ENCODE measurements at regions not wholly inside any gene's neighbourhood (a gene's known extent, or its start where the extent isn't known, plus 50 kb on each side); places are given as distances from the start of the nearest gene placed in this dataset.

DNA sequence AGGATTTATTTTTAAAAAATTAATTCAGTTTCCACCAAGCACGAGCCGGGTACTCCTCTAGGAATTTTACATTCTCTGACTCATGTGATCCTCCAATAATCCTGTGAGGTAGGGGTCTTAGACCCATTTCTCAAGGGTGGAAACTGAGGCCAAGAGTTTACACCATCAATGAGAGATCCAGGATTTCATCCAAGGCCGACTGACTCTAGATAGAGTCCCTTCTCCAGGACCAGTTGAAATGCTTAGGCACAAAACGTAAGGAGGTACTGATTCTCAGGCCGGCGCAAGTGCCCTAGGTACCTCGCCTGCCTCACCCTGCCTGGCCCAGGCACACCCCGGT, 95.7 kb upstream of the DUSP5 start:
- H3K36me3 ChIP-seq (replicated peaks in 1 of 2; ENCODE audit: insufficient read depth in 1 of 2, low read depth in 2 of 2), result no peaks in the 10 kb centered on the region
- H3K27me3 ChIP-seq, result no peaks in the 10 kb centered on the region
- no peaks in the 10 kb centered on the region for H3K9me3 ChIP-seq
- WGBS, 2 donors, result 93 to 94% methylated on average over 8 of the region's 8 CpGs
- intact Hi-C loops (cut with DNase I), result no loop called here
- TF ChIP-seq POLR2A (IDR thresholded peaks at IDR 0.05), result no peak
- TF ChIP-seq, protein P1, sequence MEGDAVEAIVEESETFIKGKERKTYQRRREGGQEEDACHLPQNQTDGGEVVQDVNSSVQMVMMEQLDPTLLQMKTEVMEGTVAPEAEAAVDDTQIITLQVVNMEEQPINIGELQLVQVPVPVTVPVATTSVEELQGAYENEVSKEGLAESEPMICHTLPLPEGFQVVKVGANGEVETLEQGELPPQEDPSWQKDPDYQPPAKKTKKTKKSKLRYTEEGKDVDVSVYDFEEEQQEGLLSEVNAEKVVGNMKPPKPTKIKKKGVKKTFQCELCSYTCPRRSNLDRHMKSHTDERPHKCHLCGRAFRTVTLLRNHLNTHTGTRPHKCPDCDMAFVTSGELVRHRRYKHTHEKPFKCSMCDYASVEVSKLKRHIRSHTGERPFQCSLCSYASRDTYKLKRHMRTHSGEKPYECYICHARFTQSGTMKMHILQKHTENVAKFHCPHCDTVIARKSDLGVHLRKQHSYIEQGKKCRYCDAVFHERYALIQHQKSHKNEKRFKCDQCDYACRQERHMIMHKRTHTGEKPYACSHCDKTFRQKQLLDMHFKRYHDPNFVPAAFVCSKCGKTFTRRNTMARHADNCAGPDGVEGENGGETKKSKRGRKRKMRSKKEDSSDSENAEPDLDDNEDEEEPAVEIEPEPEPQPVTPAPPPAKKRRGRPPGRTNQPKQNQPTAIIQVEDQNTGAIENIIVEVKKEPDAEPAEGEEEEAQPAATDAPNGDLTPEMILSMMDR (IDR thresholded peaks at IDR 0.05), result no peak
- H3K4me3 ChIP-seq, result no peak overlapping the region
- no peak for ATAC-seq
- no peak overlapping the region for H3K27ac ChIP-seq
- no peak for DNase-seq
- H3K4me1 ChIP-seq, result peaks cover 13% of the 10 kb centered on the region

DNA sequence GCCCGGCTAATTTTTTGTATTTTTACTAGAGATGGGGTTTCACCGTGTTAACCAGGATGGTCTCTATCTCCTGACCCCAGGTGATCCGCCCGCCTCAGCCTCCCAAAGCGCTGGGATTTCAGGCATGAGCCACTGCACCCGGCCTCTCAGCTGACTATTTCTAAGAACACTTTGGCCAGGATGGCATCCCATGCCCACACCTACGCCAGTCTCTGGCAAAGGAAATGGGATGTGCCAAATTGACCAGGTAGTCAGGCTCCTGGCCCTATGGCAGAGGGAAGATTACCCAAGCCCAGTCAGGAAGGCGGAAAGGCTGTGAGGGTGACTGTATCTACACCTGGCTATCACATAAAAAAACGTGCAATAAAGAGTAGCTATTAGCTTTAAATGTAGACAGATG, 94.1 kb upstream of the DUSP5 start:
- DNase-seq (no peak), ATAC-seq (no peak)
- Histone ChIP-seq H3K27ac (no peak overlapping the region), H3K27me3 (no peaks in the 10 kb centered on the region), H3K36me3 (replicated peaks in 1 of 2; ENCODE audit: insufficient read depth in 1 of 2, low read depth in 2 of 2) (no peaks in the 10 kb centered on the region), H3K4me3 (no peak overlapping the region), H3K9me3 (no peaks in the 10 kb centered on the region), H3K4me1 (peaks cover 7% of the 10 kb centered on the region)
- TF ChIP-seq, protein P1 (IDR thresholded peaks at IDR 0.05), result no peak
- no peak for TF ChIP-seq POLR2A (IDR thresholded peaks at IDR 0.05)
- WGBS, 2 donors, result 84 to 92% methylated on average over 9 of the region's 9 CpGs
- intact Hi-C loops (cut with DNase I), result no loop called here

DNA sequence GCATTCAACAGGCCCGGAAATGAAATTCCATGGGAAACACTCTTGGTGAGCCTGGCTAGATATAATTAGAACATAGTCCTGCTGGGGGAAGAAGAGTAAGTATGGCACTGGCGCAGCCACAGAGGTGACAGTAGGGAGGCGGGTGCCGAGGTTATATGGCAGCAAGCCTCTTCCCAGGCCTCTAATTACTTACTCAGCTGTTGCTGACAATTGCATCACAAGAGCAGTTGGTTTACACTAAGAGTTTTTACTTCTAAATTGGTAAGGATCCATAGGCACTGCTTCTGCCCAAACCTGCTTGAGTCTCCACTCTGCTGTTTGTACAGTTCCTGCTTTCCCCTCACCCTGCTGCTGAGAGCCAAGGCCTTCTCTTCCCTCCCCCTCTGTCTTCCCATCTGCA, 93.3 kb upstream of the DUSP5 start:
- no peak overlapping the region for H3K4me3 ChIP-seq
- no peak for ATAC-seq
- H3K27ac ChIP-seq, result no peak overlapping the region
- no peaks in the 10 kb centered on the region for H3K27me3 ChIP-seq
- DNase-seq, result no peak
- H3K36me3 ChIP-seq (replicated peaks in 1 of 2; ENCODE audit: insufficient read depth in 1 of 2, low read depth in 2 of 2), result no peaks in the 10 kb centered on the region
- TF ChIP-seq POLR2A (IDR thresholded peaks at IDR 0.05), result no peak
- TF ChIP-seq, protein P1 (IDR thresholded peaks at IDR 0.05), result no peak
- 70 to 71% methylated on average over 4 of the region's 4 CpGs for WGBS, 2 donors
- no peaks in the 10 kb centered on the region for H3K4me1 ChIP-seq
- no peaks in the 10 kb centered on the region for H3K9me3 ChIP-seq
- intact Hi-C loops (cut with DNase I), result no loop called here

DNA sequence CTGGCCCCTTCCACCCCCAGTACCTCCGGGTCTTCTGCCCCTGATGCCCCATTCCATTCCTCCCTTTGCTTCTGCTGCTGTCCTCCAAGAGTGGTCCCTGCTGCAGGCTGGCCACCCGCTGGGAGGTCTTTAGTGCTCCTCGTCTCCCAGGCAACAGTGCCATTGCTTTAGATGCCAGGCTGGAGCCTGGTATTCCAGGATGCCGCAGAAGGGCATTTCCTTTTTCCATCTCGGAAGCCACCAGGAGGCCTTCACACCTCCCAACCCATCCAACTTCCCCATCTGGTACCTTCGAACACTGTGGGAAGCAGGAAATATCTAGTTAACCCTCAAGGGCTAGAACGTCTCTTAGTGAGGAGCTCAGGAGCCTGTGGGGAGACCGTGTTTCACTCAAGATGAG, 92.9 kb upstream of the DUSP5 start:
- H3K9me3 ChIP-seq, result no peaks in the 10 kb centered on the region
- no peaks in the 10 kb centered on the region for H3K4me1 ChIP-seq
- H3K36me3 ChIP-seq (replicated peaks in 1 of 2; ENCODE audit: insufficient read depth in 1 of 2, low read depth in 2 of 2), result no peaks in the 10 kb centered on the region
- H3K27ac ChIP-seq, result no peak overlapping the region
- no peak for ATAC-seq
- H3K27me3 ChIP-seq, result no peaks in the 10 kb centered on the region
- DNase-seq, result no peak
- H3K4me3 ChIP-seq, result no peak overlapping the region
- no peak for TF ChIP-seq POLR2A (IDR thresholded peaks at IDR 0.05)
- TF ChIP-seq, protein P1 (IDR thresholded peaks at IDR 0.05), result no peak
- WGBS, 2 donors, result 85 to 89% methylated on average over 8 of the region's 8 CpGs
- intact Hi-C loops (cut with DNase I), result no loop called here

DNA sequence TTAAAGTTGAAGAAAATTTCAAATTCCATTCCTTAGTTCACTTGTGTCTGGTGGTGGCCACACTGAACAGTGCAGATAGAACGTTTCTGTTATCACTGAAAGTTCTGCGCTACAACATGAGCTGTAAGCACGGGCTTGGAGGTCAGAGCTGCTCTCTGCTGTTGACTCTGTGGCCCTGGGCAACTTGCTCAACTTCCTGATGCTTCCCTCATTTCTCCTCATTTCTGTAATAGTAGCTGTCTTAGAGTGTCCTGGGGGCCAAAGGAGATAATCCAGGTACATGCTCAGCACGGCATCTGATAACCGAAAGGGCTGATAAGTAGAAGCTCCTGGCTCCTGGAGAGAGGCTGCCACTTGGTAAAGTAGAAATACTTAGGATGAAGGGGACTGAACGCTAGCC, 92.3 kb upstream of the DUSP5 start:
- intact Hi-C loops (cut with DNase I), result no loop called here
- Histone ChIP-seq H3K27ac (no peak overlapping the region), H3K4me1 (peaks cover 5% of the 10 kb centered on the region), H3K4me3 (no peak overlapping the region), H3K9me3 (no peaks in the 10 kb centered on the region), H3K27me3 (no peaks in the 10 kb centered on the region), H3K36me3 (replicated peaks in 1 of 2; ENCODE audit: insufficient read depth in 1 of 2, low read depth in 2 of 2) (no peaks in the 10 kb centered on the region)
- ATAC-seq, result no peak
- TF ChIP-seq, protein P1 (IDR thresholded peaks at IDR 0.05), result no peak
- TF ChIP-seq POLR2A (IDR thresholded peaks at IDR 0.05), result no peak
- WGBS, 2 donors, result 80 to 85% methylated on average over 6 of the region's 6 CpGs
- no peak for DNase-seq
